ENCODE measurements at regions not wholly inside any gene's neighbourhood (a gene's known extent, or its start where the extent isn't known, plus 50 kb on each side); places are given as distances from the start of the nearest gene placed in this dataset.

DNA sequence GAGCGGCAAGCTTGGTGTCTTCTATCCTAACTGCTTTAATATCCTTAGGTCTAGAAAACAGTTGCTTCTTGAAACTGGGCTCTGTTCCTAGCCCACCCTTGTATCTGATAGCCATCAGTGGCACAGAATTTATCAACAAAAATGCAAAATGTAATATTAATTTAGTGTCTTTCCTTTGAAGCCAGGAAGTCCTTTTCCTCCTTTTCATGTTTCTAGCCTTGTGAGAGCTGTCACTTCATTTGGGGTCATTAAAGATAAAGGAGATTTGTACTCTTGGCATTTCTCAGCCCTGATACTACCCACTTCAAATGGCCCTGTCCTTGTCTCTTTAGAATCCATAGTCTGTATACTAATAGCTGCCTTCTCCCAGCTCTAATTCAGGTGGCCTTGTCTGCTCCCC lies 111.0 kb downstream of the GAS1 start:
- H3K4me1 ChIP-seq (ENCODE audit: control insufficient read depth in 2 of 3, insufficient read depth in 2 of 3, low read depth in 1 of 3, low read length in 3 of 3): no peaks in the 10 kb centered on the region
- H3K9ac ChIP-seq (ENCODE audit: low read length in 3 of 3): no peak overlapping the region
- FAIRE-seq (no peak), DNase-seq (no peak)
- H3K36me3 ChIP-seq (ENCODE audit: control insufficient read depth in 2 of 3, insufficient read depth in 3 of 3, low read length in 3 of 3): no peaks in the 10 kb centered on the region
- TF ChIP-seq CTCF (IDR thresholded peaks at IDR 0.05; ENCODE audit: borderline replicate concordance, extremely low read depth, insufficient read depth): no peak
- H3K27me3 ChIP-seq (ENCODE audit: control insufficient read depth, insufficient read depth, low read length): no peaks in the 10 kb centered on the region
- no peak overlapping the region for H3K4me3 ChIP-seq (ENCODE audit: low read length in 3 of 3)
- H3K27ac ChIP-seq (ENCODE audit: low read depth in 2 of 2, low read length in 2 of 2): no peak overlapping the region
- intact Hi-C loops (cut with DNase I): no loop called here
- no peaks in the 10 kb centered on the region for H3K9me3 ChIP-seq (ENCODE audit: control insufficient read depth in 2 of 3, insufficient read depth in 1 of 3, low read length in 3 of 3)

DNA sequence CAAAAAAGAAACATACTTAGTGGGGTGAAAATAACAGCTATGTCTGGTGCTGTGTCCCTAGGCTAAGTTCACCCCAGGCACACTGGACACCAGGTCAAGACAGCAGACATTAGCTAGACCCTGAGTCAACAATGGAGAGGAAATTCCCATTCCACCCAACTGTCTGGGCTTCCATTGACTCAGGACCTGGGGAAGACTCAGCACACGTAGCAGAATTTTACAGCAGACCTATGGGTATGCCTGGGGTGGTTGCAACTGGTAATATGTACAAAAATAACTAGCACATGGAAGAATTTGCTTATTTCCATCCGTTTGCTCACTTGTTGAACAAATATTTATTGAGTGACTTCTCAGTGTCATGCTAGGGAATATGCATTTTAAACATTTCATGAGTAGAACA lies 117.0 kb downstream of the GAS1 start:
- H3K27me3 ChIP-seq (ENCODE audit: control insufficient read depth, insufficient read depth, low read length): no peaks in the 10 kb centered on the region
- no peaks in the 10 kb centered on the region for H3K4me1 ChIP-seq (ENCODE audit: control insufficient read depth in 2 of 3, insufficient read depth in 2 of 3, low read depth in 1 of 3, low read length in 3 of 3)
- DNase-seq (no peak), FAIRE-seq (no peak)
- no peak overlapping the region for H3K27ac ChIP-seq (ENCODE audit: low read depth in 2 of 2, low read length in 2 of 2)
- no peak overlapping the region for H3K4me3 ChIP-seq (ENCODE audit: low read length in 3 of 3)
- intact Hi-C loops (cut with DNase I): no loop called here
- no peaks in the 10 kb centered on the region for H3K9me3 ChIP-seq (ENCODE audit: control insufficient read depth in 2 of 3, insufficient read depth in 1 of 3, low read length in 3 of 3)
- H3K36me3 ChIP-seq (ENCODE audit: control insufficient read depth in 2 of 3, insufficient read depth in 3 of 3, low read length in 3 of 3): no peaks in the 10 kb centered on the region
- no peak for TF ChIP-seq CTCF (IDR thresholded peaks at IDR 0.05; ENCODE audit: borderline replicate concordance, extremely low read depth, insufficient read depth)
- no peak overlapping the region for H3K9ac ChIP-seq (ENCODE audit: low read length in 3 of 3)

GRCh38 chr9:86829496-86830046 lies 117.7 kb downstream of the GAS1 start:
- Histone ChIP-seq H3K4me1 (ENCODE audit: control insufficient read depth in 2 of 3, insufficient read depth in 2 of 3, low read depth in 1 of 3, low read length in 3 of 3) (no peaks in the 10 kb centered on the region), H3K27me3 (ENCODE audit: control insufficient read depth, insufficient read depth, low read length) (no peaks in the 10 kb centered on the region), H3K9me3 (ENCODE audit: control insufficient read depth in 2 of 3, insufficient read depth in 1 of 3, low read length in 3 of 3) (no peaks in the 10 kb centered on the region), H3K36me3 (ENCODE audit: control insufficient read depth in 2 of 3, insufficient read depth in 3 of 3, low read length in 3 of 3) (no peaks in the 10 kb centered on the region), H3K4me3 (ENCODE audit: low read length in 3 of 3) (no peak overlapping the region), H3K27ac (ENCODE audit: low read depth in 2 of 2, low read length in 2 of 2) (no peak overlapping the region), H3K9ac (ENCODE audit: low read length in 3 of 3) (no peak overlapping the region)
- intact Hi-C loops (cut with DNase I): no loop called here
- DNase-seq (no peak), FAIRE-seq (no peak)
- no peak for TF ChIP-seq CTCF (IDR thresholded peaks at IDR 0.05; ENCODE audit: borderline replicate concordance, extremely low read depth, insufficient read depth)

- H3K4me3 ChIP-seq (ENCODE audit: low read length in 3 of 3): no peak overlapping the region
- H3K27ac ChIP-seq (ENCODE audit: low read depth in 2 of 2, low read length in 2 of 2): no peak overlapping the region
- DNase-seq (no peak), FAIRE-seq (no peak)
- no peaks in the 10 kb centered on the region for H3K36me3 ChIP-seq (ENCODE audit: control insufficient read depth in 2 of 3, insufficient read depth in 3 of 3, low read length in 3 of 3)
- no peaks in the 10 kb centered on the region for H3K27me3 ChIP-seq (ENCODE audit: control insufficient read depth, insufficient read depth, low read length)
- H3K4me1 ChIP-seq (ENCODE audit: control insufficient read depth in 2 of 3, insufficient read depth in 2 of 3, low read depth in 1 of 3, low read length in 3 of 3): no peaks in the 10 kb centered on the region
- no peaks in the 10 kb centered on the region for H3K9me3 ChIP-seq (ENCODE audit: control insufficient read depth in 2 of 3, insufficient read depth in 1 of 3, low read length in 3 of 3)
- intact Hi-C loops (cut with DNase I): no loop called here
- TF ChIP-seq CTCF (IDR thresholded peaks at IDR 0.05; ENCODE audit: borderline replicate concordance, extremely low read depth, insufficient read depth): no peak
- H3K9ac ChIP-seq (ENCODE audit: low read length in 3 of 3): no peak overlapping the region
Measured at GRCh38 chr9:86828631-86829030, 118.7 kb downstream of the GAS1 start.
